Fibroblast of lung (primary cell): ENCODE measurements at regions not wholly inside any gene's neighbourhood (a gene's known extent, or its start where the extent isn't known, plus 50 kb on each side); places are given as distances from the start of the nearest gene placed in this dataset.

ENCODE experiments used
- DNase-seq, 2 donors: peaks; one replicate each; pipeline versions ENCODE4 v3.0.0 to v3.0.0-alpha.2; 2010; ENCODE audit warnings: low read depth in 2 of 2
- H2AFZ ChIP-seq: 2 replicates; pipeline ENCODE4 v1.5.1; 2012; ENCODE audit warnings: low read length, control low read depth, inconsistent platforms
- H3K27ac ChIP-seq: 2 replicates; pipeline ENCODE4 v1.5.1; 2011; ENCODE audit warnings: low read length, control low read depth; ENCODE audit not compliant: insufficient read depth
- H3K27me3 ChIP-seq: 2 replicates; pipeline ENCODE4 v1.5.1; 2011; ENCODE audit warnings: mild to moderate bottlenecking, low read length; ENCODE audit not compliant: control insufficient read depth, insufficient read depth
- H3K36me3 ChIP-seq: 2 replicates; pipeline ENCODE4 v1.5.1; 2011; ENCODE audit warnings: low read length; ENCODE audit not compliant: control insufficient read depth, insufficient read depth
- H3K4me1 ChIP-seq: 2 replicates; pipeline ENCODE4 v1.5.1; 2011; ENCODE audit warnings: low read length; ENCODE audit not compliant: control insufficient read depth, insufficient read depth; ENCODE audit errors: extremely low read depth
- H3K4me2 ChIP-seq: 2 replicates; pipeline ENCODE4 v1.5.1; 2011; ENCODE audit warnings: low read length, control low read depth; ENCODE audit not compliant: insufficient read depth; ENCODE audit errors: extremely low read depth
- H3K4me3 ChIP-seq, 4 experiments: fragments of 200-600 bp in 1 of 4; sonication (generic) in 1 of 4; replicated peaks in 1 of 4; 2 replicates each; pipeline ENCODE4 v1.5.1; 2011 to 2016; ENCODE audit warnings: low read length in 4 of 4, low read depth in 3 of 4, mild to moderate bottlenecking in 3 of 4, control low read depth in 2 of 4, inconsistent platforms in 1 of 4, mixed read lengths in 1 of 4; ENCODE audit not compliant: insufficient read depth in 1 of 4; ENCODE audit errors: control extremely low read depth in 1 of 4
- H3K79me2 ChIP-seq: 2 replicates; pipeline ENCODE4 v1.5.1; 2012; ENCODE audit warnings: mild to moderate bottlenecking, low read length, inconsistent platforms; ENCODE audit not compliant: control insufficient read depth, insufficient read depth
- H3K9ac ChIP-seq: 2 replicates; pipeline ENCODE4 v1.5.1; 2011; ENCODE audit warnings: mild to moderate bottlenecking, low read length, control low read depth; ENCODE audit not compliant: insufficient read depth
- H3K9me3 ChIP-seq: 2 replicates; pipeline ENCODE4 v1.5.1; 2012; ENCODE audit warnings: low read depth, low read length; ENCODE audit not compliant: control insufficient read depth, insufficient read depth
- H4K20me1 ChIP-seq: 2 replicates; pipeline ENCODE4 v1.5.1; 2011; ENCODE audit warnings: low read length; ENCODE audit not compliant: control insufficient read depth, insufficient read depth; ENCODE audit errors: extremely low read depth
- EZH2 ChIP-seq: IDR thresholded peaks from 2 replicates; pipeline ENCODE4 v1.5.1; 2012; ENCODE audit warnings: low read length, control low read depth, mild to moderate bottlenecking; ENCODE audit errors: missing control alignments
- TF ChIP-seq, protein P1 (sequence below), 2 donors: IDR thresholded peaks in 1 of 2; conservative IDR thresholded peaks in 1 of 2; 1 replicate in 1 of 2; 2 replicates in 1 of 2; pipeline ENCODE4 v1.5.1; 2011 to 2012; ENCODE audit warnings: low read length in 2 of 2, control low read depth in 1 of 2, inconsistent platforms in 1 of 2, low read depth in 1 of 2, mild to moderate bottlenecking in 1 of 2

GRCh38 chr18:34551824-34552223 lies 158.3 kb upstream of the DTNA start:
- no peak overlapping the region for H3K4me3 ChIP-seq
- no peaks in the 10 kb centered on the region for H3K4me1 ChIP-seq
- no peaks in the 10 kb centered on the region for H4K20me1 ChIP-seq
- H3K27ac ChIP-seq, result no peak overlapping the region
- no peaks in the 10 kb centered on the region for H3K36me3 ChIP-seq
- no peak for DNase-seq
- no peak overlapping the region for H3K9ac ChIP-seq
- no peak overlapping the region for H2AFZ ChIP-seq
- H3K4me2 ChIP-seq, result no peak overlapping the region
- no peaks in the 10 kb centered on the region for H3K79me2 ChIP-seq
- no peaks in the 10 kb centered on the region for H3K9me3 ChIP-seq
- no peaks in the 10 kb centered on the region for H3K27me3 ChIP-seq
- no peak for TF ChIP-seq EZH2
- TF ChIP-seq, protein P1, sequence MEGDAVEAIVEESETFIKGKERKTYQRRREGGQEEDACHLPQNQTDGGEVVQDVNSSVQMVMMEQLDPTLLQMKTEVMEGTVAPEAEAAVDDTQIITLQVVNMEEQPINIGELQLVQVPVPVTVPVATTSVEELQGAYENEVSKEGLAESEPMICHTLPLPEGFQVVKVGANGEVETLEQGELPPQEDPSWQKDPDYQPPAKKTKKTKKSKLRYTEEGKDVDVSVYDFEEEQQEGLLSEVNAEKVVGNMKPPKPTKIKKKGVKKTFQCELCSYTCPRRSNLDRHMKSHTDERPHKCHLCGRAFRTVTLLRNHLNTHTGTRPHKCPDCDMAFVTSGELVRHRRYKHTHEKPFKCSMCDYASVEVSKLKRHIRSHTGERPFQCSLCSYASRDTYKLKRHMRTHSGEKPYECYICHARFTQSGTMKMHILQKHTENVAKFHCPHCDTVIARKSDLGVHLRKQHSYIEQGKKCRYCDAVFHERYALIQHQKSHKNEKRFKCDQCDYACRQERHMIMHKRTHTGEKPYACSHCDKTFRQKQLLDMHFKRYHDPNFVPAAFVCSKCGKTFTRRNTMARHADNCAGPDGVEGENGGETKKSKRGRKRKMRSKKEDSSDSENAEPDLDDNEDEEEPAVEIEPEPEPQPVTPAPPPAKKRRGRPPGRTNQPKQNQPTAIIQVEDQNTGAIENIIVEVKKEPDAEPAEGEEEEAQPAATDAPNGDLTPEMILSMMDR (conservative IDR thresholded peaks at IDR 0.05 in 1 of 2, IDR thresholded peaks at IDR 0.05 in 1 of 2; ENCODE audit: low read depth in 1 of 2, low read length in 2 of 2), result no peak

GRCh38 chr18:34562252-34562870 lies 147.7 kb upstream of the DTNA start:
- Histone ChIP-seq H3K4me1 (no peaks in the 10 kb centered on the region), H3K9ac (no peak overlapping the region), H3K9me3 (no peaks in the 10 kb centered on the region), H3K36me3 (no peaks in the 10 kb centered on the region), H3K27ac (no peak overlapping the region), H4K20me1 (no peaks in the 10 kb centered on the region), H3K4me2 (no peak overlapping the region), H3K79me2 (no peaks in the 10 kb centered on the region), H3K4me3 (no peak overlapping the region), H2AFZ (no peak overlapping the region), H3K27me3 (no peaks in the 10 kb centered on the region)
- no peak for DNase-seq
- TF ChIP-seq, protein P1 (conservative IDR thresholded peaks at IDR 0.05 in 1 of 2, IDR thresholded peaks at IDR 0.05 in 1 of 2; ENCODE audit: low read depth in 1 of 2, low read length in 2 of 2), result no peak
- TF ChIP-seq EZH2, result no peak

DNA sequence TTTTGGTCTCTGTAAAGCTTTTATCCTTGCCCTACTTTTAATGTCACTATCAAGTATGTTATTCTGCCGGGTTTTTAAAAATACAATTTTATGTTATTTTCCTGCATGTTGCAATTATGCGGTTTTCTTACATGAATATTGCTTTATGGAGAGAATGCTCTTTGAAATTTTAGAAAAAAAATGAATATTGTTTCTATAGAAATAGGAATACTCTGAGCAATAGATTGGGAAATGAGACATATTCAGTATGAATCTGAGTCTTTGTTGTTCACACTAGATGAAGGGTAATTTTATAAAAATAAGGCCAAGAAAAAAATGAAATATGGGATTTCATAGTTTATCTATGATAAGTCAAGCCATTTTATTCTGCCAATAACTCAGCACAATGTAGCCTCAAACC lies 142.2 kb upstream of the DTNA start:
- Histone ChIP-seq H3K79me2 (no peaks in the 10 kb centered on the region), H3K4me3 (no peak overlapping the region), H3K4me1 (no peaks in the 10 kb centered on the region), H3K36me3 (no peaks in the 10 kb centered on the region), H3K27ac (no peak overlapping the region), H3K4me2 (no peak overlapping the region), H3K9me3 (no peaks in the 10 kb centered on the region), H3K9ac (no peak overlapping the region), H3K27me3 (no peaks in the 10 kb centered on the region), H4K20me1 (no peaks in the 10 kb centered on the region), H2AFZ (no peak overlapping the region)
- TF ChIP-seq EZH2, result no peak
- TF ChIP-seq, protein P1 (conservative IDR thresholded peaks at IDR 0.05 in 1 of 2, IDR thresholded peaks at IDR 0.05 in 1 of 2; ENCODE audit: low read depth in 1 of 2, low read length in 2 of 2), result no peak
- DNase-seq, result no peak
